IMR-90 (cell line): ENCODE measurements at regions not wholly inside any gene's neighbourhood (a gene's known extent, or its start where the extent isn't known, plus 50 kb on each side); places are given as distances from the start of the nearest gene placed in this dataset.

Source experiments
- CEBPB ChIP-seq: IDR thresholded peaks from 2 replicates; pipeline ENCODE4 v1.6.1; 2012; ENCODE audit warnings: low read depth, low read length, improper control_type of control experiment
- CTCF ChIP-seq: conservative IDR thresholded peaks from 2 replicates; pipeline ENCODE4 v1.5.1; 2012; ENCODE audit warnings: mild to moderate bottlenecking, low read depth, low read length, improper control_type of control experiment

GRCh38 chr17:36835036-36835435 lies 102.2 kb upstream of the LHX1 start:
- TF ChIP-seq CTCF: no peak
- TF ChIP-seq CEBPB: no peak
